ENCODE measurements at regions not wholly inside any gene's neighbourhood (a gene's known extent, or its start where the extent isn't known, plus 50 kb on each side); places are given as distances from the start of the nearest gene placed in this dataset.

- intact Hi-C loops (cut with DNase I; ENCODE audit: low total_unique reads) = no loop called here
- TF ChIP-seq CTCF (IDR thresholded peaks at IDR 0.05) (no peak), POLR2A (IDR thresholded peaks at IDR 0.05) (no peak)
- Histone ChIP-seq H3K27me3 (no peaks in the 10 kb centered on the region), H3K27ac (peak overlapping the region in 1 of 5 donors; percentile 52), H3K4me3 (no peak overlapping the region), H3K4me1 (peaks cover 33 to 82% (median 67%) of the 10 kb centered on the region in 4 donors), H3K9me3 (no peaks in the 10 kb centered on the region), H3K36me3 (no peaks in the 10 kb centered on the region)
- no peak for DNase-seq
- WGBS, 5 donors = 42 to 59% (median 57%) methylated on average over 5 of the region's 5 CpGs
Observed at GRCh38 chr6:144335311-144335861, 50.3 kb downstream of the UTRN start.

GRCh38 chr6:144335914-144336313 is 50.8 kb downstream of the UTRN start:
- WGBS, 5 donors = 75 to 85% (median 82%) methylated on average over 5 of the region's 5 CpGs
- H3K27me3 ChIP-seq = no peaks in the 10 kb centered on the region
- H3K36me3 ChIP-seq = no peaks in the 10 kb centered on the region
- TF ChIP-seq POLR2A (IDR thresholded peaks at IDR 0.05) (no peak), POLR2AphosphoS5 (IDR thresholded peaks at IDR 0.05) (no peak), CTCF (IDR thresholded peaks at IDR 0.05) (no peak)
- intact Hi-C loops (cut with DNase I; ENCODE audit: low total_unique reads) = no loop called here
- no peak for DNase-seq
- H3K4me1 ChIP-seq = peaks cover 36 to 82% (median 64%) of the 10 kb centered on the region in 4 donors
- no peak overlapping the region for H3K27ac ChIP-seq
- H3K9me3 ChIP-seq = no peaks in the 10 kb centered on the region
- H3K4me3 ChIP-seq = no peak overlapping the region

- no peak for TF ChIP-seq POLR2AphosphoS5 (IDR thresholded peaks at IDR 0.05)
- TF ChIP-seq CTCF (IDR thresholded peaks at IDR 0.05) = no peak
- no peak overlapping the region for H3K4me3 ChIP-seq
- H3K27ac ChIP-seq = peak overlapping the region in 1 of 5 donors; percentile 10
- no peaks in the 10 kb centered on the region for H3K27me3 ChIP-seq
- WGBS, 5 donors = 89 to 96% (median 92%) methylated on average over 2 of the region's 2 CpGs
- H3K36me3 ChIP-seq = no peaks in the 10 kb centered on the region
- intact Hi-C loops (cut with DNase I; ENCODE audit: low total_unique reads) = no loop called here
- DNase-seq = no peak
- H3K4me1 ChIP-seq = peaks cover 44 to 83% (median 68%) of the 10 kb centered on the region in 4 donors
- H3K9me3 ChIP-seq = no peaks in the 10 kb centered on the region
Observed at GRCh38 chr6:144336900-144337299, 51.8 kb downstream of the UTRN start.

- 82 to 95% (median 89%) methylated on average over 6 of the region's 6 CpGs for WGBS, 5 donors
- DNase-seq = no peak
- Histone ChIP-seq H3K27me3 (no peaks in the 10 kb centered on the region), H3K27ac (peak overlapping the region in 1 of 5 donors; percentile 43), H3K36me3 (no peaks in the 10 kb centered on the region), H3K4me3 (no peak overlapping the region), H3K4me1 (peaks cover 60 to 93% (median 81%) of the 10 kb centered on the region in 4 donors), H3K9me3 (no peaks in the 10 kb centered on the region)
- intact Hi-C loops (cut with DNase I; ENCODE audit: low total_unique reads) = no loop called here
- no peak for TF ChIP-seq POLR2AphosphoS5 (IDR thresholded peaks at IDR 0.05)
- no peak for TF ChIP-seq CTCF (IDR thresholded peaks at IDR 0.05)
- no peak for TF ChIP-seq EP300 (IDR thresholded peaks at IDR 0.05)
- no peak for TF ChIP-seq POLR2A (IDR thresholded peaks at IDR 0.05)
Observed at GRCh38 chr6:144338474-144338873, 53.3 kb downstream of the UTRN start.
